ENCODE measurements at regions not wholly inside any gene's neighbourhood (a gene's known extent, or its start where the extent isn't known, plus 50 kb on each side); places are given as distances from the start of the nearest gene placed in this dataset.

GRCh38 chr2:52292801-52293200, 1260.9 kb upstream of the NRXN1 start:
- Histone ChIP-seq H3K4me2 (ENCODE audit: low read depth, low read length, poor library complexity, severe bottlenecking) (no peak overlapping the region), H4K20me1 (ENCODE audit: low read depth, low read length) (no peaks in the 10 kb centered on the region), H3K27ac (ENCODE audit: low read depth, low read length) (no peak overlapping the region)

DNA sequence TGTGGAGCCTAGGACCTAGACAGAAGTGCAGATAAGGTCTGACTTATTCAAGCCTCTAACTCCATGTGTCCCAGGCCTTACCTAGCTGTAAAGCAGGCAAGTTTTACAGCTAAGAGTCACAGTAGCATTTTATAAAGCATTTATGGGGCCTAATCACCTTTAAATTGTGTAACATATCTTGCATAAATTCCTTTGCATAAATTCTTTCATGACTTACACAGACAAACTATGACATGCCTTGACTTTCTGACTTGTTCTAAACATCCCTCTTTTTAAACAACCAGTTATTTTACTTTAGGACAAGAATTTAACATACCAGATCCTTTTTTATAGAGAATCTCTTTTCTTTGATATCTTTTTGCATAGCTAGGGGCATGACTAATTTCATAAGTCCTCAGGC, 1257.8 kb upstream of the NRXN1 start:
- H4K20me1 ChIP-seq (ENCODE audit: low read depth, low read length) = no peaks in the 10 kb centered on the region
- no peak overlapping the region for H3K9ac ChIP-seq (ENCODE audit: low read length)
- H3F3A ChIP-seq (ENCODE audit: insufficient read depth) = no peaks in the 10 kb centered on the region
- 0 out of 2 replicates have a peak, but pooled peaks cover 3% of the 10 kb centered on the region for H3K9me3 ChIP-seq (ENCODE audit: insufficient read depth, low read length)
- TF ChIP-seq, protein P1, sequence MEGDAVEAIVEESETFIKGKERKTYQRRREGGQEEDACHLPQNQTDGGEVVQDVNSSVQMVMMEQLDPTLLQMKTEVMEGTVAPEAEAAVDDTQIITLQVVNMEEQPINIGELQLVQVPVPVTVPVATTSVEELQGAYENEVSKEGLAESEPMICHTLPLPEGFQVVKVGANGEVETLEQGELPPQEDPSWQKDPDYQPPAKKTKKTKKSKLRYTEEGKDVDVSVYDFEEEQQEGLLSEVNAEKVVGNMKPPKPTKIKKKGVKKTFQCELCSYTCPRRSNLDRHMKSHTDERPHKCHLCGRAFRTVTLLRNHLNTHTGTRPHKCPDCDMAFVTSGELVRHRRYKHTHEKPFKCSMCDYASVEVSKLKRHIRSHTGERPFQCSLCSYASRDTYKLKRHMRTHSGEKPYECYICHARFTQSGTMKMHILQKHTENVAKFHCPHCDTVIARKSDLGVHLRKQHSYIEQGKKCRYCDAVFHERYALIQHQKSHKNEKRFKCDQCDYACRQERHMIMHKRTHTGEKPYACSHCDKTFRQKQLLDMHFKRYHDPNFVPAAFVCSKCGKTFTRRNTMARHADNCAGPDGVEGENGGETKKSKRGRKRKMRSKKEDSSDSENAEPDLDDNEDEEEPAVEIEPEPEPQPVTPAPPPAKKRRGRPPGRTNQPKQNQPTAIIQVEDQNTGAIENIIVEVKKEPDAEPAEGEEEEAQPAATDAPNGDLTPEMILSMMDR (IDR thresholded peaks at IDR 0.05; ENCODE audit: insufficient read depth, low read length, poor library complexity, severe bottlenecking) = no peak
- no peak for TF ChIP-seq EZH2phosphoT487 (conservative IDR thresholded peaks at IDR 0.05; ENCODE audit: low read length)
- no peak overlapping the region for H2AFZ ChIP-seq (ENCODE audit: low read depth, low read length, severe bottlenecking)
- H3K79me2 ChIP-seq (ENCODE audit: insufficient read depth, low read length) = no peaks in the 10 kb centered on the region
- H3K9me2 ChIP-seq (replicated peaks; ENCODE audit: insufficient read depth, low read length) = no peaks in the 10 kb centered on the region
- no peaks in the 10 kb centered on the region for H3K27me3 ChIP-seq (ENCODE audit: low read length)
- H3K4me3 ChIP-seq (ENCODE audit: insufficient read depth, low read length, poor library complexity, severe bottlenecking) = no peak overlapping the region
- H3K4me2 ChIP-seq (ENCODE audit: low read depth, low read length, poor library complexity, severe bottlenecking) = no peak overlapping the region
- H3K27ac ChIP-seq (ENCODE audit: low read depth, low read length) = no peak overlapping the region
- 0 out of 2 replicates have a peak, but pooled peaks cover 3% of the 10 kb centered on the region for H3K36me3 ChIP-seq (ENCODE audit: low read length)

More at GRCh38 chr2:52292801-52293200, 1260.9 kb upstream of the NRXN1 start:
- Histone ChIP-seq H3K27me3 (ENCODE audit: low read length) (no peaks in the 10 kb centered on the region), H3K4me3 (ENCODE audit: insufficient read depth, low read length, poor library complexity, severe bottlenecking) (no peak overlapping the region), H3K36me3 (ENCODE audit: low read length) (peaks cover 3% of the 10 kb centered on the region; the same call in 1 of the 2 replicates), H3K79me2 (ENCODE audit: insufficient read depth, low read length) (no peaks in the 10 kb centered on the region), H3K9ac (ENCODE audit: low read length) (no peak overlapping the region), H2AFZ (ENCODE audit: low read depth, low read length, severe bottlenecking) (no peak overlapping the region), H3K9me3 (ENCODE audit: insufficient read depth, low read length) (0 out of 2 replicates have a peak, but pooled peaks cover 3% of the 10 kb centered on the region), H3F3A (ENCODE audit: insufficient read depth) (no peaks in the 10 kb centered on the region), H3K9me2 (replicated peaks; ENCODE audit: insufficient read depth, low read length) (no peaks in the 10 kb centered on the region)
- no peak for TF ChIP-seq EZH2phosphoT487 (conservative IDR thresholded peaks at IDR 0.05; ENCODE audit: low read length)
- TF ChIP-seq, protein P1 (IDR thresholded peaks at IDR 0.05; ENCODE audit: insufficient read depth, low read length, poor library complexity, severe bottlenecking) = no peak

DNA sequence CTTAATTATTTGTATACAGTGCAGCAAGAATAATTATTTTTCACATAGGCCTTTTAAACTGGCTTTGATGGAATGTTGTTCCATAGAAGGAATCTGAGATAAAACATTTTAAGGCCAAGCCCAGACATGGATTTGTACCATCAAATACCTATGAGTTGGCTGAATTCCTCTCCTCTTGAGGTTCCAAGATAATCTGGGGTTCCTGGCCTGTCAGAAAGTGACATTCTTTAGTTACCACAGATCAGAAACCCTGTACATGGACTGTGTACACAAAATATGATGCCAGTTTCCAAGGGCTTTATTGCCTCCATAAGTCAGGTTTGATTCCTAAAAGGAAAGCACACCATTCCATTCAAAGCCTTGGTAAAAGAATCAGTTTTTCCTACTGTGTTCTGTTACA, 1256.7 kb upstream of the NRXN1 start:
- Histone ChIP-seq H4K20me1 (ENCODE audit: low read depth, low read length) (no peaks in the 10 kb centered on the region), H3K9me3 (ENCODE audit: insufficient read depth, low read length) (0 out of 2 replicates have a peak, but pooled peaks cover 2% of the 10 kb centered on the region), H3F3A (ENCODE audit: insufficient read depth) (no peaks in the 10 kb centered on the region), H3K79me2 (ENCODE audit: insufficient read depth, low read length) (no peaks in the 10 kb centered on the region), H3K4me3 (ENCODE audit: insufficient read depth, low read length, poor library complexity, severe bottlenecking) (no peak overlapping the region), H3K9me2 (replicated peaks; ENCODE audit: insufficient read depth, low read length) (no peaks in the 10 kb centered on the region), H3K36me3 (ENCODE audit: low read length) (0 out of 2 replicates have a peak, but pooled peaks cover 3% of the 10 kb centered on the region), H3K27me3 (ENCODE audit: low read length) (no peaks in the 10 kb centered on the region), H3K27ac (ENCODE audit: low read depth, low read length) (no peak overlapping the region), H3K4me2 (ENCODE audit: low read depth, low read length, poor library complexity, severe bottlenecking) (no peak overlapping the region), H2AFZ (ENCODE audit: low read depth, low read length, severe bottlenecking) (peak overlapping the region; percentile 43), H3K9ac (ENCODE audit: low read length) (no peak overlapping the region)
- TF ChIP-seq, protein P1 (IDR thresholded peaks at IDR 0.05; ENCODE audit: insufficient read depth, low read length, poor library complexity, severe bottlenecking) = no peak
- no peak for TF ChIP-seq EZH2phosphoT487 (conservative IDR thresholded peaks at IDR 0.05; ENCODE audit: low read length)

All from SU-DHL-6 (cell line).